ENCODE measurements at regions not wholly inside any gene's neighbourhood (a gene's known extent, or its start where the extent isn't known, plus 50 kb on each side); places are given as distances from the start of the nearest gene placed in this dataset.

GRCh38 chrX:20591246-20591645 lies 324.5 kb upstream of the RPS6KA3 start:
- TF ChIP-seq EZH2 (IDR thresholded peaks at IDR 0.05) (no peak), POLR2AphosphoS5 (IDR thresholded peaks at IDR 0.05; ENCODE audit: borderline replicate concordance, low read depth, low read length) (no peak)

Data from SK-N-MC (cell line).